ENCODE measurements at regions not wholly inside any gene's neighbourhood (a gene's known extent, or its start where the extent isn't known, plus 50 kb on each side); places are given as distances from the start of the nearest gene placed in this dataset.

DNA sequence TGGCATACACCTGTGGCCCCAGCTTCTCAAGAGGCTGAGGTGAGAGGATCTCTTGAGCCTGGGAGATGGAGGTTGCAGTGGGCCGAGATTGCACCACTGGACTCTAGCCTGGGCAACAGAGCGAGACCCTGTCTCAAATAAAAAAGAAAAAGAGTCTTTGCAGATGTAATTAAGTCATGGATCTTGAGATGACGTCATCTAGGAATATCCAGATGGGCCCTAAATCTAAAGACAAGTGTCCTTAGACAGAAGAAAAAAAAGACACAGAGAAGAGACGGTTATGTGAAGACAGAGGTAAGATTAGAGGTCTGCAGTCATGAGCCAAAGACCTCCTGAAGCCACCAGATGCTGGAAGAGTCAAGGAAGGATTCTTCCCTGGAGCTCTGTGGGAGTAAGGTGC lies 74.3 kb downstream of the RHOB start:
- no peak for TF ChIP-seq FOS (IDR thresholded peaks at IDR 0.05; ENCODE audit: borderline replicate concordance, insufficient read depth, low read length)
- TF ChIP-seq, protein P1, sequence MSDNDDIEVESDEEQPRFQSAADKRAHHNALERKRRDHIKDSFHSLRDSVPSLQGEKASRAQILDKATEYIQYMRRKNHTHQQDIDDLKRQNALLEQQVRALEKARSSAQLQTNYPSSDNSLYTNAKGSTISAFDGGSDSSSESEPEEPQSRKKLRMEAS (IDR thresholded peaks at IDR 0.05; ENCODE audit: insufficient read depth, insufficient read length): no peak
- no peak for TF ChIP-seq POLR2A (IDR thresholded peaks at IDR 0.05; ENCODE audit: low read depth, low read length)
- TF ChIP-seq CTCF (IDR thresholded peaks at IDR 0.05; ENCODE audit: extremely low read depth in 1 of 2, insufficient read depth in 1 of 2, low read depth in 1 of 2, low read length in 2 of 2): no peak
- no peak for TF ChIP-seq JUN (IDR thresholded peaks at IDR 0.05; ENCODE audit: borderline replicate concordance, insufficient read depth, insufficient read length, low read depth)
- TF ChIP-seq GATA2 (IDR thresholded peaks at IDR 0.05; ENCODE audit: insufficient read depth, insufficient read length, low read depth, low read length): no peak
- no peak for TF ChIP-seq EZH2 (IDR thresholded peaks at IDR 0.05; ENCODE audit: borderline replicate concordance, low read depth, low read length, severe bottlenecking)
- no peak for TF ChIP-seq MYC (IDR thresholded peaks at IDR 0.05; ENCODE audit: low read depth, low read length)
- no peak for TF ChIP-seq POLR2AphosphoS5 (IDR thresholded peaks at IDR 0.05; ENCODE audit: insufficient read depth, low read depth, low read length)
- Histone ChIP-seq H3K4me3 (replicated peaks in 1 of 3; ENCODE audit: insufficient read depth in 1 of 3, low read depth in 1 of 3, low read length in 3 of 3) (no peak overlapping the region), H2AFZ (ENCODE audit: low read depth, low read length) (no peak overlapping the region), H3K79me2 (ENCODE audit: control insufficient read depth, insufficient read depth, low read length) (no peaks in the 10 kb centered on the region), H3K27ac (ENCODE audit: insufficient read depth, low read depth, low read length) (no peak overlapping the region), H3K9me3 (replicated peaks; ENCODE audit: control insufficient read depth, insufficient read depth, low read length) (no peaks in the 10 kb centered on the region), H3K36me3 (ENCODE audit: control insufficient read depth in 2 of 2, extremely low read depth in 1 of 2, insufficient read depth in 2 of 2, low read length in 2 of 2) (no peaks in the 10 kb centered on the region), H3K9me1 (replicated peaks; ENCODE audit: control insufficient read depth, extremely low read depth, insufficient read depth, low read length) (no peaks in the 10 kb centered on the region), H3K4me1 (ENCODE audit: control insufficient read depth, extremely low read depth, insufficient read depth, low read length) (peaks cover 7% of the 10 kb centered on the region), H3K4me2 (ENCODE audit: insufficient read depth, low read length) (no peak overlapping the region), H3K27me3 (ENCODE audit: control insufficient read depth in 2 of 2, insufficient read depth in 2 of 2, low read length in 2 of 2) (no peaks in the 10 kb centered on the region), H4K20me1 (replicated peaks; ENCODE audit: control insufficient read depth, extremely low read depth, insufficient read depth, low read length) (no peaks in the 10 kb centered on the region), H3K9ac (replicated peaks; ENCODE audit: extremely low read depth, insufficient read depth, low read length) (no peak overlapping the region)
- FAIRE-seq (no peak), DNase-seq (ENCODE audit: low read depth, low spot score) (no peak)
- no TSS peak for BruUV-seq (replicated peaks)
- dilution Hi-C loops (cut with MboI; ENCODE audit: extremely low pct_ligation_motif_present, low sequenced_read_pairs): no loop called here
- POLR2A ChIA-PET: no interaction called here
- CTCF ChIA-PET: no interaction called here
- intact Hi-C loops (cut with micrococcal nuclease): no loop called here

Data from endothelial cell of umbilical vein (primary cell).